HepG2 (cell line): ENCODE measurements at regions not wholly inside any gene's neighbourhood (a gene's known extent, or its start where the extent isn't known, plus 50 kb on each side); places are given as distances from the start of the nearest gene placed in this dataset.

Experiments used
- CHCHD3 ChIP-seq: sonication (generic); formaldehyde crosslinking; IDR thresholded peaks from 2 replicates; pipeline ENCODE4 v1.8.0; 2022; ENCODE audit warnings: mild to moderate bottlenecking, missing genetic modification reagents, moderate library complexity
- EZH2 ChIP-seq: conservative IDR thresholded peaks from 2 replicates; pipeline ENCODE4 v1.6.1; 2012; ENCODE audit warnings: mild to moderate bottlenecking, low read depth, low read length, moderate library complexity
- GABPB1 ChIP-seq: IDR thresholded peaks from 2 replicates; pipeline ENCODE4 v1.6.1; 2016; ENCODE audit warnings: mild to moderate bottlenecking, missing genetic modification reagents, moderate library complexity, missing compliant biosample characterization
- GLMP ChIP-seq: sonication (generic); formaldehyde crosslinking; IDR thresholded peaks from 2 replicates; pipeline ENCODE4 v1.9.0; 2021; ENCODE audit warnings: missing genetic modification reagents, mild to moderate bottlenecking, borderline replicate concordance
- MED8 ChIP-seq: sonication (generic); formaldehyde crosslinking; IDR thresholded peaks from 2 replicates; pipeline ENCODE4 v1.8.1; 2023; ENCODE audit warnings: mild to moderate bottlenecking, missing genetic modification reagents; ENCODE audit not compliant: insufficient replicate concordance
- RORA ChIP-seq: sonication (generic); formaldehyde crosslinking; IDR thresholded peaks from 2 replicates; pipeline ENCODE4 v1.5.0; 2020; ENCODE audit warnings: mild to moderate bottlenecking, missing genetic modification reagents, moderate library complexity
- SNRNP70 ChIP-seq: fragments of 200-400 bp; formaldehyde crosslinking; IDR thresholded peaks from 2 replicates; pipeline ENCODE4 v1.6.1; 2017; ENCODE audit warnings: mild to moderate bottlenecking, low read depth, low read length, moderate library complexity
- YEATS2 ChIP-seq: sonication (generic); formaldehyde crosslinking; IDR thresholded peaks from 2 replicates; pipeline ENCODE4 v1.4.0; 2020; ENCODE audit warnings: missing genetic modification reagents, borderline replicate concordance
- ZBTB26 ChIP-seq: IDR thresholded peaks from 2 replicates; pipeline ENCODE4 v1.6.1; 2016; ENCODE audit warnings: missing compliant biosample characterization, missing genetic modification reagents, borderline replicate concordance
- ZFP36 ChIP-seq: fragments of 150-350 bp; IDR thresholded peaks from 2 replicates; pipeline ENCODE4 v1.6.1; 2018; ENCODE audit warnings: borderline replicate concordance, low read length, low read depth; ENCODE audit not compliant: partially characterized antibody
- ZNF136 ChIP-seq: sonication (generic); formaldehyde crosslinking; IDR thresholded peaks from 2 replicates; pipeline ENCODE4 v1.8.1; 2022; ENCODE audit warnings: low read depth, mild to moderate bottlenecking, moderate library complexity, missing genetic modification reagents
- ZNF160 ChIP-seq: sonication (generic); formaldehyde crosslinking; IDR thresholded peaks from 2 replicates; pipeline ENCODE4 v1.8.0; 2022; ENCODE audit warnings: mild to moderate bottlenecking, inconsistent platforms, missing genetic modification reagents
- ZNF20 ChIP-seq: sonication (generic); formaldehyde crosslinking; IDR thresholded peaks from 2 replicates; pipeline ENCODE4 v1.4.0; 2020; ENCODE audit warnings: mild to moderate bottlenecking, moderate library complexity, missing genetic modification reagents
- ZNF33B ChIP-seq: sonication (generic); formaldehyde crosslinking; IDR thresholded peaks from 2 replicates; pipeline ENCODE4 v1.5.1; 2020; ENCODE audit warnings: mild to moderate bottlenecking, missing genetic modification reagents
- ZNF382 ChIP-seq: sonication (generic); formaldehyde crosslinking; IDR thresholded peaks from 2 replicates; pipeline ENCODE4 v1.5.0; 2020; ENCODE audit warnings: missing genetic modification reagents, mild to moderate bottlenecking, borderline replicate concordance
- ZSCAN9 ChIP-seq: IDR thresholded peaks from 2 replicates; pipeline ENCODE4 v1.6.1; 2016; ENCODE audit warnings: borderline replicate concordance
- TF ChIP-seq, protein P1 (sequence below): sonication (generic); formaldehyde crosslinking; IDR thresholded peaks from 2 replicates; pipeline ENCODE4 v1.5.0; 2020; ENCODE audit warnings: missing genetic modification reagents, mild to moderate bottlenecking, borderline replicate concordance
- TF ChIP-seq, protein P2 (sequence below): sonication (generic); formaldehyde crosslinking; IDR thresholded peaks from 2 replicates; pipeline ENCODE4 v1.8.0; 2022; ENCODE audit warnings: missing genetic modification reagents, mild to moderate bottlenecking, inconsistent platforms, borderline replicate concordance
- TF ChIP-seq, protein P3 (sequence below): sonication (generic); formaldehyde crosslinking; IDR thresholded peaks from 2 replicates; pipeline ENCODE4 v1.8.1; 2022; ENCODE audit warnings: mild to moderate bottlenecking, missing genetic modification reagents

- TF ChIP-seq CHCHD3 (CRISPR knock-in tag) (no peak), YEATS2 (CRISPR knock-in tag) (0 out of 2 replicates have a peak, but pooled peaks have one; percentile 30), MED8 (CRISPR knock-in tag) (no peak), ZSCAN9 (CRISPR knock-in tag) (peak; percentile 57; the same call in 1 of the 2 replicates), SNRNP70 (no peak), EZH2 (no peak), ZNF160 (CRISPR knock-in tag) (no peak), ZFP36 (no peak), ZNF382 (CRISPR knock-in tag) (no peak), GABPB1 (CRISPR knock-in tag) (peak; percentile 76), RORA (CRISPR knock-in tag) (no peak), ZBTB26 (CRISPR knock-in tag) (0 out of 2 replicates have a peak, but pooled peaks have one; percentile 40), ZNF20 (CRISPR knock-in tag) (no peak), ZNF136 (CRISPR knock-in tag) (peak; percentile 46; the same call in 1 of the 2 replicates), ZNF33B (0 out of 2 replicates have a peak, but pooled peaks have one; percentile 51), GLMP (CRISPR knock-in tag) (no peak)
- TF ChIP-seq, protein P1, sequence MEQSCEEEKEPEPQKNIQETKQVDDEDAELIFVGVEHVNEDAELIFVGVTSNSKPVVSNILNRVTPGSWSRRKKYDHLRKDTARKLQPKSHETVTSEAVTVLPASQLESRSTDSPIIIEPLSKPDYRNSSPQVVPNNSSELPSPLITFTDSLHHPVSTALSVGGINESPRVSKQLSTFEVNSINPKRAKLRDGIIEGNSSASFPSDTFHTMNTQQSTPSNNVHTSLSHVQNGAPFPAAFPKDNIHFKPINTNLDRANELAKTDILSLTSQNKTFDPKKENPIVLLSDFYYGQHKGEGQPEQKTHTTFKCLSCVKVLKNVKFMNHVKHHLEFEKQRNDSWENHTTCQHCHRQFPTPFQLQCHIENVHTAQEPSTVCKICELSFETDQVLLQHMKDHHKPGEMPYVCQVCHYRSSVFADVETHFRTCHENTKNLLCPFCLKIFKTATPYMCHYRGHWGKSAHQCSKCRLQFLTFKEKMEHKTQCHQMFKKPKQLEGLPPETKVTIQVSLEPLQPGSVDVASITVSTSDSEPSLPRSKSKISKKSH (CRISPR knock-in tag): 0 out of 2 replicates have a peak, but pooled peaks have one; percentile 26
- TF ChIP-seq, protein P2, sequence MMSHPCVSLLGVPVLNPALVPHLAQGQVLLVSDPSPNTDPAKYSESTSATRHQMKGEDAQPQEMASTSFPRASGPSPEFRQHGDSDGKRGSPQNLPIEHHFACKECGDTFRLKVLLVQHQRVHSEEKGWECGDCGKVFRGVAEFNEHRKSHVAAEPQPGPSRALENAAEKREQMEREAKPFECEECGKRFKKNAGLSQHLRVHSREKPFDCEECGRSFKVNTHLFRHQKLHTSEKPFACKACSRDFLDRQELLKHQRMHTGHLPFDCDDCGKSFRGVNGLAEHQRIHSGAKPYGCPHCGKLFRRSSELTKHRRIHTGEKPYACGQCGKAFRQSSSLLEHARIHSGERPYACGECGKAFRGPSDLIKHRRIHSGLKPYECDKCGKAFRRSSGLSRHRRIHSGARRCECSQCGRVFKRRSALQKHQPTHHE (CRISPR knock-in tag): no peak
- TF ChIP-seq, protein P3, sequence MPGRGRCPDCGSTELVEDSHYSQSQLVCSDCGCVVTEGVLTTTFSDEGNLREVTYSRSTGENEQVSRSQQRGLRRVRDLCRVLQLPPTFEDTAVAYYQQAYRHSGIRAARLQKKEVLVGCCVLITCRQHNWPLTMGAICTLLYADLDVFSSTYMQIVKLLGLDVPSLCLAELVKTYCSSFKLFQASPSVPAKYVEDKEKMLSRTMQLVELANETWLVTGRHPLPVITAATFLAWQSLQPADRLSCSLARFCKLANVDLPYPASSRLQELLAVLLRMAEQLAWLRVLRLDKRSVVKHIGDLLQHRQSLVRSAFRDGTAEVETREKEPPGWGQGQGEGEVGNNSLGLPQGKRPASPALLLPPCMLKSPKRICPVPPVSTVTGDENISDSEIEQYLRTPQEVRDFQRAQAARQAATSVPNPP: no peak
Observed at GRCh38 chr20:51306521-51307358, 235.8 kb downstream of the NFATC2 start (continued).
